ENCODE measurements at regions not wholly inside any gene's neighbourhood (a gene's known extent, or its start where the extent isn't known, plus 50 kb on each side); places are given as distances from the start of the nearest gene placed in this dataset.

DNA sequence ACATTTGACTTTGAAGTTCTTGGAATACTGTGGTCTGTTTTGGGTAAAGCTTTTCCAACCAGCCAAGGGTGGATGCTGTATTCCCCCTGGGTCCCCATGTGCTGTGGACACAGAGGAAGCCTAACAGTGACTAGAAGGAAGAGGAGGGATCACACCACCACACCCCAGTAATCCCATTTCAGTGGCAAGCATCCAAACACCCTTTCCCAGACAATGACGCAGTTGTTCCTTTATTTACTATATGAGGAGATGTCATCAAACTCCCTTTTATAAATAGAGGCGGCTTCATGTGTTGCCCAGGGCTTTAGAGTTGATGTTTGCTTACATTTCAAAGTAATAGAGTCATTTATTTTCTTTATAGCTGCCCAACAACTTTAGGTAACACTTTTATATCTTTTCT, 959.4 kb upstream of the GYPC start:
- peaks cover 0 to 1% of the 10 kb centered on the region in 2 donors for H3K9me3 Mint-ChIP-seq
- ATAC-seq (replicated peaks) (no peak), DNase-seq (no peak)
- H3K27ac Mint-ChIP-seq, result no peak overlapping the region
- H3K36me3 Mint-ChIP-seq, result no peaks in the 10 kb centered on the region
- no peak overlapping the region for H3K4me3 Mint-ChIP-seq
- no peaks in the 10 kb centered on the region for H3K4me1 Mint-ChIP-seq
- no peaks in the 10 kb centered on the region for H3K27me3 Mint-ChIP-seq

GRCh38 chr2:125698280-125698679, 957.7 kb upstream of the GYPC start:
- Mint-ChIP-seq H3K27ac (no peak overlapping the region), H3K9me3 (peaks cover 0 to 1% of the 10 kb centered on the region in 2 donors), H3K4me1 (no peaks in the 10 kb centered on the region), H3K27me3 (no peaks in the 10 kb centered on the region), H3K4me3 (no peak overlapping the region), H3K36me3 (no peaks in the 10 kb centered on the region)
- ATAC-seq (replicated peaks) (no peak), DNase-seq (no peak)

DNA sequence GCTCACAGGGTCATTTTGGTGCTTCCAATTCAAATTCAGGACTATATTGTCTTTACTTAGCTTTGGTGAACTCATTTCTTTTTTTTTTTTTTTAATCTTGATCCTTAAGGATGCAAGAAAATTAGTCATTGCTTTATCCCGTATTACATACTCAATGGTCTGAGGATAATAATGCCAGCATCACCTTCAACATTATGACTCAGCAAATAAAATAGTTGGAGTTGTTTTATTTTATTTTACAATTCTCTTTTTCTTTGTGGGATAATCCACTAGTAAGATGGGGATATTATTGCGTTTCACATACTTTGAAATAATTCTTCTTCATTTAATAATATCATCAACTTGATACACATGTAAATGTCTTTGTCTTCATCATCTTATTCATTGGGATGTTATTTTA, 954.9 kb upstream of the GYPC start:
- no peak for ATAC-seq (replicated peaks)
- DNase-seq, result no peak
- no peak overlapping the region for H3K4me3 Mint-ChIP-seq
- no peaks in the 10 kb centered on the region for H3K9me3 Mint-ChIP-seq
- no peaks in the 10 kb centered on the region for H3K4me1 Mint-ChIP-seq
- H3K27ac Mint-ChIP-seq, result no peak overlapping the region
- no peaks in the 10 kb centered on the region for H3K36me3 Mint-ChIP-seq
- no peaks in the 10 kb centered on the region for H3K27me3 Mint-ChIP-seq

GRCh38 chr2:125707611-125708010, 948.3 kb upstream of the GYPC start:
- H3K4me1 Mint-ChIP-seq, result no peaks in the 10 kb centered on the region
- ATAC-seq (replicated peaks) (no peak), DNase-seq (no peak)
- H3K27me3 Mint-ChIP-seq, result no peaks in the 10 kb centered on the region
- no peaks in the 10 kb centered on the region for H3K36me3 Mint-ChIP-seq
- peaks cover 0 to 3% of the 10 kb centered on the region in 2 donors for H3K9me3 Mint-ChIP-seq
- H3K4me3 Mint-ChIP-seq, result no peak overlapping the region
- no peak overlapping the region for H3K27ac Mint-ChIP-seq

- Mint-ChIP-seq H3K4me1 (no peaks in the 10 kb centered on the region), H3K27ac (no peak overlapping the region), H3K9me3 (peaks cover 5 to 6% of the 10 kb centered on the region in 2 donors), H3K27me3 (no peaks in the 10 kb centered on the region), H3K4me3 (no peak overlapping the region), H3K36me3 (no peaks in the 10 kb centered on the region)
- ATAC-seq (replicated peaks) (no peak), DNase-seq (no peak)
These were observed 945.4 kb upstream of the GYPC start for GRCh38 chr2:125710561-125710960.

GRCh38 chr2:125711075-125711474, 944.9 kb upstream of the GYPC start:
- no peaks in the 10 kb centered on the region for H3K36me3 Mint-ChIP-seq
- no peak for DNase-seq
- no peak overlapping the region for H3K4me3 Mint-ChIP-seq
- H3K4me1 Mint-ChIP-seq, result no peaks in the 10 kb centered on the region
- H3K27ac Mint-ChIP-seq, result no peak overlapping the region
- H3K27me3 Mint-ChIP-seq, result no peaks in the 10 kb centered on the region
- H3K9me3 Mint-ChIP-seq, result peaks cover 5 to 6% of the 10 kb centered on the region in 2 donors
- no peak for ATAC-seq (replicated peaks)

DNA sequence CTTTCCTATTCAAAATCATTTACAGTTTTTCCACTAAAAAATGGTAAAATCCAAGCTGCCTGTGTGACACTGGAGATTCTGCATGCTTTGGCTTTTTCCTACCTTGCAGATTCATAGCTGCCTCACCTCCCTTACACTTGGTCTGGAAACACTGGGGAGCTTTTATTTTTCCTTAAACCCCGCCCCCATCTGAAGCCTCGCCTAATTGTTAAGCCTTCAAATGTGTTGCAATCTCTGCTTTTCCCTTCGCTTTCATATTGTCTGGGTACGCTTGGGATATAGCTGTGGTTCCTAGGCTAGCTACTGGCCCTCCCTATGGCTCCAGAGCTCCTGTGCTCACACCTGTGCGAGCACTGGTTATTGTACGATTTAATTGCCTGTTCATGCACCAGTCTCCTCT, 942.4 kb upstream of the GYPC start:
- H3K4me1 Mint-ChIP-seq, result no peaks in the 10 kb centered on the region
- no peaks in the 10 kb centered on the region for H3K36me3 Mint-ChIP-seq
- H3K4me3 Mint-ChIP-seq, result no peak overlapping the region
- H3K27ac Mint-ChIP-seq, result no peak overlapping the region
- H3K9me3 Mint-ChIP-seq, result peaks cover 5% of the 10 kb centered on the region in 2 donors
- ATAC-seq (replicated peaks) (no peak), DNase-seq (no peak)
- no peaks in the 10 kb centered on the region for H3K27me3 Mint-ChIP-seq

DNA sequence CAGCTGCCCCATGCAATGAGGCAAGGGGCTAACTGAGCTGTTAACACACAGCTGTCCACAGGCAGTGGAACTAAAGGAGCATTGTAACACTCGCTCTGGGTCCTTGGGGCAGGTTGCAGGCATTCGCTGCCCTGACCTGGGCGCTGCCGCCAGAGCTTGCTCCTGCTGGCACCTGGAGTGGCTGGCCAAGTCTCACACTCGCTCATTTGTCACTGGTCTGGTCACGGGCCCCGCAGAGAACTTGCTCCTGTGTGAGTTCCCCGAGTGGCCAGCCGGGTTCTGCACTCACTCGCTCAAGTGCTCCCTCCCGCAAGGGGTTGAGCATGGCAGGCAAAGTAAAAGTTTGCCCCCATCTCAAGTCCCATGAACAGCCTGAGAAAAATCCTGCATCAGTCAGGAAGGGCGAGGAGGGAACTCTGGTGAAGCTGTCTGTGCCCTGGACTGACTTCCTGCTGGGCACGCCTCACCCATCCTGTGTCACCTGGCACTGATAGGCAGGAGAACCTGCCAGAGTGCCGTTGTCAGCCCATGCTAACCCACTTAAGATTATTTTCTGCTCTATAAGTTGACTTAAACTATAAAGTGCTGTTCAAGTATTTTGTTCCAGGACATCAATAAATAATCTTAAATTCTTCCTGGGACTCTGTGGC, 934.8 kb upstream of the GYPC start:
- no peak for DNase-seq
- peaks cover 0 to 2% of the 10 kb centered on the region in 2 donors for H3K9me3 Mint-ChIP-seq
- no peaks in the 10 kb centered on the region for H3K4me1 Mint-ChIP-seq
- ATAC-seq (replicated peaks), result no peak
- no peaks in the 10 kb centered on the region for H3K27me3 Mint-ChIP-seq
- H3K36me3 Mint-ChIP-seq, result no peaks in the 10 kb centered on the region
- no peak overlapping the region for H3K27ac Mint-ChIP-seq
- no peak overlapping the region for H3K4me3 Mint-ChIP-seq

GRCh38 chr2:125730921-125731320, 925.0 kb upstream of the GYPC start:
- Mint-ChIP-seq H3K4me3 (no peak overlapping the region), H3K36me3 (no peaks in the 10 kb centered on the region), H3K27ac (no peak overlapping the region), H3K27me3 (no peaks in the 10 kb centered on the region), H3K9me3 (peaks cover 10 to 12% of the 10 kb centered on the region in 2 donors), H3K4me1 (no peaks in the 10 kb centered on the region)
- DNase-seq (no peak), ATAC-seq (replicated peaks) (no peak)

DNA sequence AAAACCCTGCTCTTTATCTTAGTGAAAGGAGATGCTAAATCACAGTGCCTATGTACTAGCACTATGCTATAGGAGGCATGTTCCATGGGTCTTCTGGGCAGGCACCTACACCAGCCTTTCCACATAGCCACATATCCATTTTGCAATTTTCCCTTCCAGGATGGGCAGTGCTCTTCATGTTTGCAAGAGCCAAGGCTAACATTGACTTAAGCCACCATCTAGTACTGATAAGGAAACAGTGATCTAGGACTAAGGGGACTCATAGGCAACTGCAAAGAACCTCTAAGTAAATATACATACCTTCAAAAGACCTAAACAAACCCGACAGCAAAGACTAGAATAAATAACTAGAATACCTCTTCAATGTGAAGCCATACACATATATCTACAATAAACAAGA, 919.7 kb upstream of the GYPC start:
- no peak overlapping the region for H3K4me3 Mint-ChIP-seq
- H3K36me3 Mint-ChIP-seq, result no peaks in the 10 kb centered on the region
- no peaks in the 10 kb centered on the region for H3K4me1 Mint-ChIP-seq
- no peaks in the 10 kb centered on the region for H3K27me3 Mint-ChIP-seq
- no peak for ATAC-seq (replicated peaks)
- H3K9me3 Mint-ChIP-seq, result peaks cover 7 to 10% of the 10 kb centered on the region in 2 donors
- no peak overlapping the region for H3K27ac Mint-ChIP-seq
- DNase-seq, result no peak

DNA sequence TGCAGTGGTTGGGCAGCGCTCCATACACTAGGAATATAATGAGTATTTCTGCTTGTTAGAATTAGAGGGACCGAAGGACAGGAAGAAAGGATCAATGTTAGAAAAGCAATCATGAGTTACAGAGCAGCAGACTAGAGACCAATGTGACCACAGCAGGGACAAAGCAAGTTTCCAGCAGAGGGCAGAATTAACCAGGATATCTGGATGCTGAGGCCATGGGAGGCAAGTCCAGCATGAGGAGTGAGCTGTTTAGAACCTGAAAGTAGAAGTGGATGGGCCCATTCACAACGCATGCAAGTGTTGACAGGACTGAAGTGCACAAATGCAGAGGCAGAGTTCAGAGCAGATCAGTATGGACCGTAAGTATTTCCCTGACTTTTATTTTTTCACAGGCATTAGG, 910.4 kb upstream of the GYPC start:
- Mint-ChIP-seq H3K9me3 (peaks cover 0 to 3% of the 10 kb centered on the region in 2 donors), H3K4me1 (no peaks in the 10 kb centered on the region), H3K36me3 (no peaks in the 10 kb centered on the region), H3K4me3 (no peak overlapping the region), H3K27me3 (no peaks in the 10 kb centered on the region), H3K27ac (no peak overlapping the region)
- no peak for DNase-seq
- peak; percentile 49 to 57 for ATAC-seq (replicated peaks)

GRCh38 chr2:125746321-125747164, 909.4 kb upstream of the GYPC start:
- Mint-ChIP-seq H3K27ac (no peak overlapping the region), H3K36me3 (no peaks in the 10 kb centered on the region), H3K4me1 (no peaks in the 10 kb centered on the region), H3K4me3 (no peak overlapping the region), H3K27me3 (no peaks in the 10 kb centered on the region), H3K9me3 (peaks cover 0 to 3% of the 10 kb centered on the region in 2 donors)
- ATAC-seq (replicated peaks) (no peak), DNase-seq (no peak)

GRCh38 chr2:125747165-125747425, 908.9 kb upstream of the GYPC start:
- DNase-seq (no peak), ATAC-seq (replicated peaks) (no peak)
- H3K27me3 Mint-ChIP-seq, result no peaks in the 10 kb centered on the region
- no peaks in the 10 kb centered on the region for H3K36me3 Mint-ChIP-seq
- no peak overlapping the region for H3K27ac Mint-ChIP-seq
- H3K4me1 Mint-ChIP-seq, result no peaks in the 10 kb centered on the region
- H3K4me3 Mint-ChIP-seq, result no peak overlapping the region
- H3K9me3 Mint-ChIP-seq, result peaks cover 0 to 3% of the 10 kb centered on the region in 2 donors

DNA sequence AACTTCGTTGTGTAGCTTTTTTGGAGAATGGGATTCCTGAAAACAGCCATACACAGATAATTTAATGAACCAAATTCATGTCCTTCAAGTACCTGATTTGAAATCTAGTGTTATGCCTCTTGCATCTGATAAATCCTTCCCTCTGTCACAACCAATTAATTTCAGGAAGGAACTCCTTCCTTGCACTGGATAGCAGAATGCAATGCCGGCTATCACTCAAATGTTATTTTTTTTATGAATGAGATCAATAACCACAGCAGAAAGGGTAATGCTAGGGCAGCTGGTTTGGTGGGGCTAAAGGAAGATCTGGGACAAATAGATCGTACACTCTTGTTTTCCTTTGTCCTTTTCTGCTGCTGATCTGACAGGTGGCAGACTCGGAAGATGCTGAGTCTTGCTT, 899.5 kb upstream of the GYPC start:
- Mint-ChIP-seq H3K9me3 (peaks cover 2 to 4% of the 10 kb centered on the region in 2 donors), H3K27me3 (no peaks in the 10 kb centered on the region), H3K4me1 (no peaks in the 10 kb centered on the region), H3K36me3 (no peaks in the 10 kb centered on the region), H3K27ac (no peak overlapping the region), H3K4me3 (no peak overlapping the region)
- ATAC-seq (replicated peaks) (no peak), DNase-seq (no peak)

DNA sequence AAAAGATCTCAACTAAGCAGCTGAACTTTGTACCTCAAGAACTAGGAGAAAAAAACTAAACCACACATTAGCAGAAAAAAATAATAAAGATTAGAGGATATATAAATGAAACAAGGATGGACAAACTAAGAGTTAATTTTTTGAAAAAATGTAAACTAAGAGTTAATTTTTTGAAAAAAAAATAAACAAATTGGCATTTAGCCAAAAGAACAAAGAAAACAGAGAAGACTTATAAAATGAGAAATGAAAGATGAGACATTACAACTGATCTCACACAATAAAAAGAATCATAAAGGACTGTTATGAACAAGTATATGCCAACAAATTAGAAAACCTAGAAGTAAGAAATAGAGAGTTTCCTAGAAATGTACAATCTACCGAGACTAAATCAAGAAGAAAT, 859.2 kb upstream of the GYPC start:
- H3K9me3 Mint-ChIP-seq, result peaks cover 9 to 18% of the 10 kb centered on the region in 2 donors
- H3K4me1 Mint-ChIP-seq, result no peaks in the 10 kb centered on the region
- no peak for DNase-seq
- no peak for ATAC-seq (replicated peaks)
- H3K4me3 Mint-ChIP-seq, result no peak overlapping the region
- no peaks in the 10 kb centered on the region for H3K27me3 Mint-ChIP-seq
- H3K27ac Mint-ChIP-seq, result no peak overlapping the region
- no peaks in the 10 kb centered on the region for H3K36me3 Mint-ChIP-seq
